ENCODE measurements at regions not wholly inside any gene's neighbourhood (a gene's known extent, or its start where the extent isn't known, plus 50 kb on each side); places are given as distances from the start of the nearest gene placed in this dataset.

GRCh38 chr10:83045731-83046130, 1093.6 kb upstream of the GHITM start:
- Histone ChIP-seq H2AFZ (ENCODE audit: control insufficient read depth, low read length) (no peak overlapping the region), H3K27me3 (ENCODE audit: control insufficient read depth, extremely low read depth, insufficient read depth, low read length) (no peaks in the 10 kb centered on the region), H3K79me2 (ENCODE audit: control insufficient read depth, insufficient read depth, low read length) (no peaks in the 10 kb centered on the region), H4K20me1 (ENCODE audit: control insufficient read depth, extremely low read depth, insufficient read depth, low read length) (no peaks in the 10 kb centered on the region), H3K9me1 (ENCODE audit: control insufficient read depth, extremely low read depth, insufficient read depth, low read length) (no peaks in the 10 kb centered on the region), H3K9me3 (ENCODE audit: control insufficient read depth, low read depth, low read length) (no peaks in the 10 kb centered on the region), H3K4me3 (ENCODE audit: control insufficient read depth in 2 of 3, extremely low read depth in 1 of 3, insufficient read depth in 2 of 3, low read depth in 1 of 3, low read length in 3 of 3) (no peak overlapping the region), H3K4me1 (ENCODE audit: control insufficient read depth, extremely low read depth, insufficient read depth, low read length) (no peaks in the 10 kb centered on the region), H3K27ac (ENCODE audit: control insufficient read depth, insufficient read depth, low read length) (no peak overlapping the region), H3K36me3 (ENCODE audit: control insufficient read depth in 2 of 2, extremely low read depth in 1 of 2, insufficient read depth in 2 of 2, low read length in 2 of 2) (no peaks in the 10 kb centered on the region), H3K4me2 (ENCODE audit: control insufficient read depth, extremely low read depth, insufficient read depth, low read depth, low read length) (no peak overlapping the region), H3K9ac (ENCODE audit: control insufficient read depth, extremely low read depth, insufficient read depth, low read length) (no peak overlapping the region)
- DNase-seq (ENCODE audit: low read depth, low spot score) (no peak), FAIRE-seq (no peak)
- TF ChIP-seq EZH2 (IDR thresholded peaks at IDR 0.05; ENCODE audit: low read length) (no peak), CTCF (optimal IDR thresholded peaks at IDR 0.05 in 1 of 3, IDR thresholded peaks at IDR 0.05 in 1 of 3, conservative IDR thresholded peaks at IDR 0.05 in 1 of 3; ENCODE audit: extremely low read depth in 1 of 3, insufficient read depth in 2 of 3, low read length in 3 of 3) (no peak)
- dilution Hi-C loops (cut with MboI; ENCODE audit: extremely low pct_ligation_motif_present, low sequenced_read_pairs) = no loop called here

GRCh38 chr10:83050815-83051214, 1088.5 kb upstream of the GHITM start:
- Histone ChIP-seq H3K9me3 (ENCODE audit: control insufficient read depth, low read depth, low read length) (no peaks in the 10 kb centered on the region), H3K27ac (ENCODE audit: control insufficient read depth, insufficient read depth, low read length) (no peak overlapping the region), H3K79me2 (ENCODE audit: control insufficient read depth, insufficient read depth, low read length) (no peaks in the 10 kb centered on the region), H2AFZ (ENCODE audit: control insufficient read depth, low read length) (no peak overlapping the region), H4K20me1 (ENCODE audit: control insufficient read depth, extremely low read depth, insufficient read depth, low read length) (no peaks in the 10 kb centered on the region), H3K4me3 (ENCODE audit: control insufficient read depth in 2 of 3, extremely low read depth in 1 of 3, insufficient read depth in 2 of 3, low read depth in 1 of 3, low read length in 3 of 3) (no peak overlapping the region), H3K36me3 (ENCODE audit: control insufficient read depth in 2 of 2, extremely low read depth in 1 of 2, insufficient read depth in 2 of 2, low read length in 2 of 2) (no peaks in the 10 kb centered on the region), H3K27me3 (ENCODE audit: control insufficient read depth, extremely low read depth, insufficient read depth, low read length) (no peaks in the 10 kb centered on the region), H3K4me2 (ENCODE audit: control insufficient read depth, extremely low read depth, insufficient read depth, low read depth, low read length) (no peak overlapping the region), H3K4me1 (ENCODE audit: control insufficient read depth, extremely low read depth, insufficient read depth, low read length) (no peaks in the 10 kb centered on the region), H3K9me1 (ENCODE audit: control insufficient read depth, extremely low read depth, insufficient read depth, low read length) (no peaks in the 10 kb centered on the region), H3K9ac (ENCODE audit: control insufficient read depth, extremely low read depth, insufficient read depth, low read length) (no peak overlapping the region)
- TF ChIP-seq EZH2 (IDR thresholded peaks at IDR 0.05; ENCODE audit: low read length) = no peak
- TF ChIP-seq CTCF (optimal IDR thresholded peaks at IDR 0.05 in 1 of 3, IDR thresholded peaks at IDR 0.05 in 1 of 3, conservative IDR thresholded peaks at IDR 0.05 in 1 of 3; ENCODE audit: extremely low read depth in 1 of 3, insufficient read depth in 2 of 3, low read length in 3 of 3) = no peak
- DNase-seq (ENCODE audit: low read depth, low spot score) (no peak), FAIRE-seq (no peak)
- dilution Hi-C loops (cut with MboI; ENCODE audit: extremely low pct_ligation_motif_present, low sequenced_read_pairs) = no loop called here

Measured in keratinocyte (primary cell).